ENCODE measurements at regions not wholly inside any gene's neighbourhood (a gene's known extent, or its start where the extent isn't known, plus 50 kb on each side); places are given as distances from the start of the nearest gene placed in this dataset.
"Not testable (repeated sequence)": the region's sequence is repeated elsewhere in the genome, so short reads cannot be mapped to it uniquely, and the experiment has no call there.

DNA sequence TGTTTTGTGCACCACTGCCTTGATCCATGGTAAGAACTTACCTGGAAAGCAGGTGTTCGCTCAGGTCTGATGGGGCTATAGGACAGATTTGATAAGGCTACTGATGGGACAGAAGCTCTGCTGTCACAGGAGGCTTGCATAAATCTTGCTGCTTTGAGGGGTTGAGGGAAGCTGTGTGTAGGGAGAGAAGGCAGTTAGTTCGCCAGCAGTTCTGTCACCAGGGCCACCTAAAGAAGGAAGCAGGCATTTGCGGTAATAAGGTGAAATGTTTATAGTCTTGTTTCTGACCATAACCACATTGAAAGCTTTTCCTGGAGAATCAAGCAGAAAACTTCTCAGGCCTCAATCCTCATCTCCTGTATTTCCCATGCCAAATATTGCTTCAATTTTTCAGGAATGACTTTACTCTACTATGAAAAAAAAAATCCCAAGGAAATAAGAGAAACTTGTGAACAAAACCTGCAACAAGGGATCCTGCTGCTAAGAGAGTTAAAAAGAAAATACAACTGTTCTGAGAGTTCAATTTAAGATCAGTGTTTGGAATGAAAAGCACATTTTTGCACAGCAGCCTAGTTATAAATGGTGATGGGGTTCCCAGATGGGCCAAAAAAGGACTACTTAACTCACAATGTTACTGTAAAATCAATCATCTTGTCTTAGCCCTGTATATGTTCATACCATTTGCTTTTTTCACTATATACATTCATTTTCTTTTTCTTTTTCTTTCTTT is 122.0 kb upstream of the RANBP3L start:
- no peak for ATAC-seq
- H4K20me1 ChIP-seq (ENCODE audit: insufficient read depth) = no peaks in the 10 kb centered on the region
- no peaks in the 10 kb centered on the region for H3K36me3 ChIP-seq (ENCODE audit: control insufficient read depth in 1 of 2, insufficient read depth in 2 of 2, low read length in 2 of 2)
- ChIA-PET CTCF (interaction anchor here (1.2 to 1.6 kb wide), 2 partner anchors 84 to 269 kb away, joined by 3 to 4 read pairs; no protein-coding TSS in a partner anchor), POLR2A (interaction anchor here (0.7 kb wide), 1 partner anchor 226 kb away, joined by 3 read pairs; no protein-coding TSS in a partner anchor), RAD21 (ENCODE audit: low non-redundant PET in 1 of 2, low total read pairs in 2 of 2, uncharacterized antibody in 2 of 2, unreplicated experiment in 2 of 2) (no interaction called here)
- no peaks in the 10 kb centered on the region for H3K27me3 ChIP-seq (ENCODE audit: insufficient read depth, low read length)
- intact Hi-C loops (cut with micrococcal nuclease) = no loop called here
- BruUV-seq (replicated peaks) = no TSS peak
- no peak overlapping the region for H3K4me3 ChIP-seq (replicated peaks in 1 of 2; ENCODE audit: low read depth in 1 of 2, low read length in 2 of 2)
- H2AFZ ChIP-seq (ENCODE audit: low read depth, low read length, poor library complexity, severe bottlenecking) = no peak overlapping the region
- no peaks in the 10 kb centered on the region for H3K9me2 ChIP-seq (ENCODE audit: insufficient read depth)
- no peak overlapping the region for H3K4me2 ChIP-seq (ENCODE audit: low read length)
- H3K27ac ChIP-seq (ENCODE audit: low read depth, low read length) = no peak overlapping the region
- no peak for DNase-seq (ENCODE audit: low read depth, low spot score)
- H3K79me2 ChIP-seq (ENCODE audit: insufficient read depth, low read length) = no peaks in the 10 kb centered on the region
- H3K9ac ChIP-seq (ENCODE audit: low read length) = no peak overlapping the region
- no peak for TF ChIP-seq TCF7L2 (IDR thresholded peaks at IDR 0.05; ENCODE audit: borderline replicate concordance, extremely low read depth, insufficient read depth, insufficient read length)
- TF ChIP-seq SRF (IDR thresholded peaks at IDR 0.05; ENCODE audit: low read depth) = no peak
- no peak for TF ChIP-seq ZFX (IDR thresholded peaks at IDR 0.05)
- TF ChIP-seq RAD21 (IDR thresholded peaks at IDR 0.05; ENCODE audit: low read depth) = no peak
- TF ChIP-seq ZNF274 (IDR thresholded peaks at IDR 0.05; ENCODE audit: low read depth, low read length) = no peak
- TF ChIP-seq POLR2A (IDR thresholded peaks at IDR 0.05; ENCODE audit: borderline replicate concordance, extremely low read depth, insufficient read depth, insufficient read length) = no peak
- TF ChIP-seq ZBTB33 (IDR thresholded peaks at IDR 0.05; ENCODE audit: extremely low read depth, insufficient replicate concordance, low read length) = no peak
- TF ChIP-seq JUND (IDR thresholded peaks at IDR 0.05) = no peak
- H3K9me3 ChIP-seq (ENCODE audit: control insufficient read depth in 1 of 2, insufficient read depth in 1 of 2, low read depth in 1 of 2, low read length in 2 of 2) = no peaks in the 10 kb centered on the region
- no peaks in the 10 kb centered on the region for H3K4me1 ChIP-seq (ENCODE audit: control insufficient read depth in 1 of 2, insufficient read depth in 2 of 2, low read length in 2 of 2)

GRCh38 chr5:36426070-36426469 is 124.4 kb upstream of the RANBP3L start:
- RAD21 ChIA-PET (ENCODE audit: low non-redundant PET in 1 of 2, low total read pairs in 2 of 2, uncharacterized antibody in 2 of 2, unreplicated experiment in 2 of 2); H3K27ac ChIP-seq (ENCODE audit: low read depth, low read length); H3K79me2 ChIP-seq (ENCODE audit: insufficient read depth, low read length); H3K4me1 ChIP-seq (ENCODE audit: control insufficient read depth in 1 of 2, insufficient read depth in 2 of 2, low read length in 2 of 2); BruUV-seq (replicated peaks); ATAC-seq; H2AFZ ChIP-seq (ENCODE audit: low read depth, low read length, poor library complexity, severe bottlenecking); H3K9ac ChIP-seq (ENCODE audit: low read length); CTCF ChIA-PET; POLR2A ChIA-PET; H3K9me3 ChIP-seq (ENCODE audit: control insufficient read depth in 1 of 2, insufficient read depth in 1 of 2, low read depth in 1 of 2, low read length in 2 of 2); H3K9me2 ChIP-seq (ENCODE audit: insufficient read depth); DNase-seq (ENCODE audit: low read depth, low spot score); H4K20me1 ChIP-seq (ENCODE audit: insufficient read depth); H3K4me2 ChIP-seq (ENCODE audit: low read length); H3K27me3 ChIP-seq (ENCODE audit: insufficient read depth, low read length); H3K4me3 ChIP-seq (replicated peaks in 1 of 2; ENCODE audit: low read depth in 1 of 2, low read length in 2 of 2); H3K36me3 ChIP-seq (ENCODE audit: control insufficient read depth in 1 of 2, insufficient read depth in 2 of 2, low read length in 2 of 2): not testable (repeated sequence)
- intact Hi-C loops (cut with micrococcal nuclease) = loop anchor here (5.0 kb wide), 1 partner anchor 66 kb away; no protein-coding TSS in a partner anchor

Data from HCT116 (cell line).